ENCODE measurements at regions not wholly inside any gene's neighbourhood (a gene's known extent, or its start where the extent isn't known, plus 50 kb on each side); places are given as distances from the start of the nearest gene placed in this dataset.

- no peak for DNase-seq
These were observed 57.0 kb upstream of the LMX1B start for GRCh38 chr9:126556560-126557250.

GRCh38 chr9:126558051-126558665 is 55.6 kb upstream of the LMX1B start:
- peak; percentile 86 for DNase-seq

DNA sequence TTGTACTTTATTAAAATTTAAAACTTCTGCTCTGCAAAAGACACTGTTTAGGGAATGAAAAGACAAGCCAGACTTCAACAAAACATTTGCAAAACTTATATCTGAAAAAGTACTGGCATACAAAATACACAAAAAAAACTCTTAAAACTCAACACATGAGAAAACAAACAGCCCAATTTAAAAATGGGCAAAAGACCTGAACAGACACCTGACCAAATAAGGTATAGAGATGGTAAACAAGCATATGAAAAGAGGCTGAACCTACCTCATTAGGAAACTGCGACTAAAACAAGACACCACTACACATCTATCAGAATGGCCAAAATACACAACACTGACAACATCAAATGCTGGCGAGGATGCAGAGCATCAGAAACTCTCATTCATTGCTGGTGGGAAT is 54.4 kb upstream of the LMX1B start:
- no peak for DNase-seq

DNA sequence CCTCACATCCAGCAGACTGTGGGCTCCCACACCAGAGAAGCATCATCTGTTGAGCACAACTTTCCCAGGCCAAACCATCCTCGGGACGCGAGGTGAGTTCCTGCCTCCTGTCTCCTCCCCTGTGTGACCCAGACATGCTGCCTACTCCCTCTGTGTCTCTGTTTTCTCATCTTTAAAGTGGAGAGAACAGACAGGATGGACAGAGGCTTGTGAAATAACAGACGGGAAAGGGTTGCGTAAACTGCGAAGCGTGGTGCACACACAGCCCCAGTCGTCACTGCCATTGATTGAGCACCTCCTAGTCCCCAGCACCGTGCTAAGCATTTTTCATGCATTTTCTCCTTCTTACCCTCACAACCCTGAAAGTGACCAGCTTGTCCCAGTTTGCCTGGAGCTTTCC is 52.1 kb upstream of the LMX1B start:
- DNase-seq, result no peak

DNA sequence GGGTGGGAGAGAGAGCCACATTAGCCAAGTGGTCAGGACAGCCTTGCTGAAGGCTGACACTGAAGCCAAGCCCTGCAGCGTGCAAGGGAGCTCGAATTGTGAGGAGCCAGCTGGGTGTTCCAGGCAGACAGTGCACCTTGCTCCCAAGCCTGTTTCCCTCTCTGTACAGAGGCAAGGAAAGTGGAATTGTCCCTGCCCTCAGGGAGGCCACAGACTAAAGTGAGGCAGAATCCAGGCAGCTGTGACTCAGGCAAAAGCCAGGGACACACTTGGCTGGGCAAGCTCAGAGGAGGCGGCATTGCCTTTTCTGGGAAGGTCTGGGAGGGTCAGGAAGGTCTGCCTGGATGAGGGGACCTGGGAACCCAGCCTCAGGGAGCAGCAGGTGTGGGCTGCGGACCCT is 50.2 kb upstream of the LMX1B start:
- DNase-seq, result peak; percentile 55
